Transverse colon (tissue), 4 donors: ENCODE measurements at regions not wholly inside any gene's neighbourhood (a gene's known extent, or its start where the extent isn't known, plus 50 kb on each side); places are given as distances from the start of the nearest gene placed in this dataset.

Source experiments
- DNase-seq: peaks from one replicate; pipeline ENCODE4 v3.0.0-alpha.2; 2019
- H3K27ac ChIP-seq, 4 donors: fragments of 200-600 bp; sonication (generic); 2 replicates each; pipeline ENCODE4 v1.5.1; 2016 to 2018; ENCODE audit warnings: inconsistent platforms in 4 of 4
- H3K27me3 ChIP-seq: fragments of 200-600 bp; sonication (generic); 2 replicates; pipeline ENCODE4 v1.5.1; 2017; ENCODE audit warnings: inconsistent platforms
- H3K36me3 ChIP-seq, 4 donors: fragments of 200-600 bp; sonication (generic); 2 replicates each; pipeline ENCODE4 v1.5.1; 2017 to 2019; ENCODE audit warnings: inconsistent platforms in 4 of 4
- H3K4me1 ChIP-seq, 4 donors: fragments of 200-600 bp; sonication (generic); 2 replicates each; pipeline ENCODE4 v1.5.1; 2017 to 2020; ENCODE audit warnings: inconsistent platforms in 4 of 4
- H3K4me3 ChIP-seq, 4 donors: fragments of 200-600 bp; sonication (generic); 1 replicate in 1 of 4; 2 replicates in 3 of 4; pipeline versions ENCODE4 v1.5.1 to v1.6.1; 2017 to 2019; ENCODE audit warnings: inconsistent platforms in 4 of 4
- H3K9me3 ChIP-seq, 2 donors: fragments of 200-600 bp; sonication (generic); 2 replicates each; pipeline ENCODE4 v1.5.1; 2017 to 2019; ENCODE audit warnings: inconsistent platforms in 2 of 2
- EP300 ChIP-seq: sonication (generic); formaldehyde crosslinking; IDR thresholded peaks from one replicate; pipeline ENCODE4 v1.6.1; 2017; ENCODE audit warnings: antibody characterized with exemption, low read depth
- POLR2A ChIP-seq: fragments of 450-650 bp; IDR thresholded peaks from one replicate; pipeline ENCODE4 v1.6.1; 2016; ENCODE audit warnings: antibody characterized with exemption, mild to moderate bottlenecking, moderate library complexity
- POLR2AphosphoS5 ChIP-seq, 3 donors: sonication (generic); formaldehyde crosslinking; IDR thresholded peaks; one replicate each; pipeline ENCODE4 v1.6.1; 2016; ENCODE audit warnings: antibody characterized with exemption in 3 of 3
- WGBS, 2 donors: methylation state at CpG; one replicate each; pipeline ENCODE4 v1.1.5; 2018; ENCODE audit warnings: low coverage in 1 of 2; 5-methylcytosine and 5-hydroxymethylcytosine counted together
- in situ Hi-C, 4 donors: fragments of 200-750 bp; cut with MboI; loops; one replicate each; pipeline versions ENCODE4 v1.15.0 to v1.15.1; 2017; ENCODE audit warnings: low sequenced_read_pairs in 3 of 4, low pct_ligation_motif_present in 1 of 4, low pct_unique_long_range_greater_than_20kb in 1 of 4
- intact Hi-C: fragments of 100-400 bp; cut with DNase I; formaldehyde crosslinking; loops from one replicate; pipeline ENCODE4 v1.15.1; 2023; ENCODE audit warnings: low total_unique reads
- TF ChIP-seq, protein P1 (sequence below), 5 experiments: fragments of 200-600 bp in 3 of 5; fragments of 450-650 bp in 2 of 5; sonication (generic) in 3 of 5; IDR thresholded peaks; 1 replicate in 2 of 5; 2 replicates in 3 of 5; pipeline ENCODE4 v1.5.1; 2016 to 2017; ENCODE audit warnings: antibody characterized with exemption in 5 of 5, inconsistent platforms in 3 of 5, mild to moderate bottlenecking in 2 of 5, moderate library complexity in 1 of 5

DNA sequence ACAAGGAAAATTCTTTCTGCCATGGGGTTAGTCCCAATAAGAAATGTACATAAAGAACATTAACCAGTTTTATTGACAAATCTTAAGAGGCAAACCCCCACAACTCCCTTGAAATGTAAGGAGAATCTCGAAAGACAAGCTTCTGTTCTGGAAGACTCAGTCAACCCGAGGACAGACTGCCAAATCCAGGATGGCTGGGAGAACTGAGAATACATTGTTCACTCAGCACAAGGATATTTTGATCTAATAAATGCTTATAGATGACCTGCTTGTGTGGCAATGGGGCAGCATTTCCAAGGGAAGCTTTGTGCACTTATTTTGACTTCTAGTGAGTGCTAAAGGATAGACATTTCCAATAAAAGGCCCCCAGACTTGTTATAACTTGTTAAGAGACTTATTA lies 280.4 kb downstream of the DHX15 start:
- WGBS, 2 donors, result 67 to 81% methylated on average over 2 of the region's 2 CpGs
- intact Hi-C loops, result no loop called here

DNA sequence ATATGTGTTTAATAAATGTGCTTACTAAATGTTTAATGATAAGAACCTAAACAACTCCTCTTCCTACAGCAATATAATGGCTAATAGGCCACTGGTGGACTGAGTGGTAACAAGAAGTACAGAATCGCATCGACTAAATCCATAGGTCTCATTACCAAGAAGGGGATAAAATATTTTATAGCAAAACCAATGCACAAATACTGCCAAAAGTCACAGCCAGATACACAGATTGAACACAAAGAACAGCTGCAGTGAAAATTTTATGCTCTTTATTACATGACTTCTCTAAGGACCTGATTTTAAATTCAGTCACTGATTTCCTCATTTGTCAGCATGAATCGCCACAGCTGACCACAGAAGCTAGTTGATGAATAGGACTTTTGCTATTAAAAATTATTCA lies 285.4 kb downstream of the DHX15 start:
- no peaks in the 10 kb centered on the region for H3K36me3 ChIP-seq
- WGBS, 2 donors, result 88 to 96% methylated on average over 3 of the region's 3 CpGs
- H3K27ac ChIP-seq, result no peak overlapping the region
- intact Hi-C loops (no loop called here), in situ Hi-C loops (no loop called here)
- TF ChIP-seq POLR2AphosphoS5 (IDR thresholded peaks at IDR 0.05) (no peak), EP300 (no peak), POLR2A (no peak)
- TF ChIP-seq, protein P1, sequence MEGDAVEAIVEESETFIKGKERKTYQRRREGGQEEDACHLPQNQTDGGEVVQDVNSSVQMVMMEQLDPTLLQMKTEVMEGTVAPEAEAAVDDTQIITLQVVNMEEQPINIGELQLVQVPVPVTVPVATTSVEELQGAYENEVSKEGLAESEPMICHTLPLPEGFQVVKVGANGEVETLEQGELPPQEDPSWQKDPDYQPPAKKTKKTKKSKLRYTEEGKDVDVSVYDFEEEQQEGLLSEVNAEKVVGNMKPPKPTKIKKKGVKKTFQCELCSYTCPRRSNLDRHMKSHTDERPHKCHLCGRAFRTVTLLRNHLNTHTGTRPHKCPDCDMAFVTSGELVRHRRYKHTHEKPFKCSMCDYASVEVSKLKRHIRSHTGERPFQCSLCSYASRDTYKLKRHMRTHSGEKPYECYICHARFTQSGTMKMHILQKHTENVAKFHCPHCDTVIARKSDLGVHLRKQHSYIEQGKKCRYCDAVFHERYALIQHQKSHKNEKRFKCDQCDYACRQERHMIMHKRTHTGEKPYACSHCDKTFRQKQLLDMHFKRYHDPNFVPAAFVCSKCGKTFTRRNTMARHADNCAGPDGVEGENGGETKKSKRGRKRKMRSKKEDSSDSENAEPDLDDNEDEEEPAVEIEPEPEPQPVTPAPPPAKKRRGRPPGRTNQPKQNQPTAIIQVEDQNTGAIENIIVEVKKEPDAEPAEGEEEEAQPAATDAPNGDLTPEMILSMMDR (IDR thresholded peaks at IDR 0.05), result no peak
- no peaks in the 10 kb centered on the region for H3K9me3 ChIP-seq
- no peak overlapping the region for H3K4me3 ChIP-seq
- H3K4me1 ChIP-seq, result no peaks in the 10 kb centered on the region
- no peaks in the 10 kb centered on the region for H3K27me3 ChIP-seq
- no peak for DNase-seq

More for the DNA sequence above, 280.4 kb downstream of the DHX15 start:
- no peak overlapping the region for H3K4me3 ChIP-seq
- H3K36me3 ChIP-seq, result no peaks in the 10 kb centered on the region
- no peak for DNase-seq
- no peak overlapping the region for H3K27ac ChIP-seq
- H3K9me3 ChIP-seq, result no peaks in the 10 kb centered on the region
- no peaks in the 10 kb centered on the region for H3K27me3 ChIP-seq
- H3K4me1 ChIP-seq, result no peaks in the 10 kb centered on the region
- in situ Hi-C loops, result no loop called here
- TF ChIP-seq POLR2A (no peak), EP300 (no peak), POLR2AphosphoS5 (IDR thresholded peaks at IDR 0.05) (no peak)
- TF ChIP-seq, protein P1 (IDR thresholded peaks at IDR 0.05), result no peak

DNA sequence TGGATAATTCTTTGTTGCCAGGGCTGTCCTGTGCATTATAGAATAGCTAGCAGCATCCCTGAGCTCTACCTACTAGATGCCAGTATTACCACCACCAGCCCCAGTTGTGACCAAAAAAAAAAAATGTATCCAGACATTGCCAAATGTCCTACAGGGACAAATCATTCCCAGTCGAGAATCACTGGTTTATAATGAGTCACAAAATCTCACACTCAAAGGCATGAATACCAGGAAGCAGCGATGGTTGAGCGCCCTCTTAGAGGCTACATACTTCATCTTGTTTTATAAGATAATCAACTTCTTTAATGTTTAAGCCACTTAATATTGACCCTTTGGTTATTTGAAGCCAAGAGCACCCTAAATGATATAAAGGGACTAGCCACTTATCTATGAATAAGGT lies 297.3 kb downstream of the DHX15 start:
- no peaks in the 10 kb centered on the region for H3K9me3 ChIP-seq
- no peaks in the 10 kb centered on the region for H3K27me3 ChIP-seq
- no peak overlapping the region for H3K4me3 ChIP-seq
- H3K36me3 ChIP-seq, result no peaks in the 10 kb centered on the region
- intact Hi-C loops (no loop called here), in situ Hi-C loops (no loop called here)
- no peak for TF ChIP-seq POLR2A
- no peak for DNase-seq
- 74 to 76% methylated on average over 3 of the region's 3 CpGs for WGBS, 2 donors
- no peak overlapping the region for H3K27ac ChIP-seq
- no peaks in the 10 kb centered on the region for H3K4me1 ChIP-seq

DNA sequence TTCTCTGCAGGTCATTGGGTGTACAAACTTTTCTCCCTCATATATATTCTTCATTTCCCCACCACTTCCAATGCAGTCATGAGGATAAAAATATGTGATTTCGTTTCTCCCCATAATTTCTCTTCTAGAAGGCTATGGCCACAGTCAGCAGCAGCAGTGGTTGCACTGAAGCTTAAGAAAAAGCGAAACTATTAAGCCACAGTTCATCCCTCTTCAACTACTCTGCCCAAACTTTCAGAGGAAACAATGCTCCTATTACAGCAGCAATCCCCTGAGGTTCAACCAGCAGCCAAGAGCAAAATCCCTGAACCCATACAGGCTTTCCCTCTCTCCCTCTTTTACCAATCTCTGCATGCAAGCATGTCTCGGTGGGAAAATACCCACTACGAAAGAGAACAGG lies 298.6 kb downstream of the DHX15 start:
- Histone ChIP-seq H3K9me3 (no peaks in the 10 kb centered on the region), H3K4me3 (no peak overlapping the region), H3K27me3 (no peaks in the 10 kb centered on the region), H3K4me1 (no peaks in the 10 kb centered on the region), H3K27ac (no peak overlapping the region), H3K36me3 (no peaks in the 10 kb centered on the region)
- in situ Hi-C loops, result no loop called here
- no peak for DNase-seq
- TF ChIP-seq POLR2AphosphoS5 (IDR thresholded peaks at IDR 0.05) (no peak), POLR2A (no peak), EP300 (no peak)
- TF ChIP-seq, protein P1 (IDR thresholded peaks at IDR 0.05), result no peak
- 57 to 64% methylated on average over 2 to 4 of the region's 4 CpGs for WGBS, 2 donors
- intact Hi-C loops, result no loop called here

DNA sequence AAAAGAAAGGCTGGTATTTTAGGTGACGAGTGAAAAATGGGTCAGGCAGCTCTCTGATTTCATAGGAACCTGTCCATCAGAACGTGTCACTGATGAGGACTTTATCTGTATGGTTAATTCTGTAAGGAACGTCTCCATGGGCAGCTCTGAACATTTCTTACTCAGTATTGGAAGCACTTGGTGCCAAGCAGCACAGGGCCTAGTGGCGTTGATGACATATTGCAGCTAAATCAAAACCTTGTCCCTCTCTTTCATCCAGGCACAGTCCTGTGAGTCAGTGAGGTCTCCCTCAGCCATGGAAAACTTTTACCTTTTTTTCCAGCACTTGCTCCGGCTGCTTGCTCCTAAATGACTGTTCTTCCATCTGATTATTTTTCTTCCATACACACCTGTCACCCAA lies 301.9 kb downstream of the DHX15 start:
- in situ Hi-C loops, result no loop called here

More for the DNA sequence above, 301.9 kb downstream of the DHX15 start:
- H3K36me3 ChIP-seq, result no peaks in the 10 kb centered on the region
- intact Hi-C loops, result no loop called here
- WGBS, 2 donors, result 77 to 83% methylated on average over 4 to 5 of the region's 5 CpGs
- H3K4me1 ChIP-seq, result no peaks in the 10 kb centered on the region
- H3K4me3 ChIP-seq, result no peak overlapping the region
- no peak for DNase-seq
- no peak overlapping the region for H3K27ac ChIP-seq
- TF ChIP-seq POLR2AphosphoS5 (IDR thresholded peaks at IDR 0.05) (no peak), EP300 (no peak), POLR2A (no peak)
- TF ChIP-seq, protein P1 (IDR thresholded peaks at IDR 0.05), result no peak
- H3K9me3 ChIP-seq, result no peaks in the 10 kb centered on the region
- H3K27me3 ChIP-seq, result no peaks in the 10 kb centered on the region
